Fibroblast of lung (primary cell): ENCODE measurements at regions not wholly inside any gene's neighbourhood (a gene's known extent, or its start where the extent isn't known, plus 50 kb on each side); places are given as distances from the start of the nearest gene placed in this dataset.

Experiments
- CTCF ChIP-seq, 2 donors: IDR thresholded peaks in 1 of 2; conservative IDR thresholded peaks in 1 of 2; 1 replicate in 1 of 2; 2 replicates in 1 of 2; pipeline ENCODE4 v1.5.1; 2011 to 2012; ENCODE audit warnings: low read length in 2 of 2, control low read depth in 1 of 2, inconsistent platforms in 1 of 2, low read depth in 1 of 2, mild to moderate bottlenecking in 1 of 2
- EZH2 ChIP-seq: IDR thresholded peaks from 2 replicates; pipeline ENCODE4 v1.5.1; 2012; ENCODE audit warnings: low read length, control low read depth, mild to moderate bottlenecking; ENCODE audit errors: missing control alignments

- TF ChIP-seq CTCF (conservative IDR thresholded peaks at IDR 0.05 in 1 of 2, IDR thresholded peaks at IDR 0.05 in 1 of 2; ENCODE audit: low read depth in 1 of 2, low read length in 2 of 2) (no peak), EZH2 (no peak)
Observed at GRCh38 chr3:194275291-194275690, 75.8 kb downstream of the CPN2 start.
